GM12865 (cell line): ENCODE measurements at regions not wholly inside any gene's neighbourhood (a gene's known extent, or its start where the extent isn't known, plus 50 kb on each side); places are given as distances from the start of the nearest gene placed in this dataset.

Experiments used
- DNase-seq: peaks from one replicate; pipeline ENCODE4 v3.0.0; 2010; ENCODE audit warnings: low read depth
- H3K4me3 ChIP-seq: 2 replicates; pipeline ENCODE4 v1.5.1; 2011; ENCODE audit warnings: mild to moderate bottlenecking, low read depth, low read length, control low read depth
- TF ChIP-seq, protein P1 (sequence below): IDR thresholded peaks from 2 replicates; pipeline ENCODE4 v1.5.1; 2011; ENCODE audit warnings: low read length, control low read depth, low read depth, inconsistent platforms; ENCODE audit not compliant: insufficient read depth; ENCODE audit errors: missing control alignments

DNA sequence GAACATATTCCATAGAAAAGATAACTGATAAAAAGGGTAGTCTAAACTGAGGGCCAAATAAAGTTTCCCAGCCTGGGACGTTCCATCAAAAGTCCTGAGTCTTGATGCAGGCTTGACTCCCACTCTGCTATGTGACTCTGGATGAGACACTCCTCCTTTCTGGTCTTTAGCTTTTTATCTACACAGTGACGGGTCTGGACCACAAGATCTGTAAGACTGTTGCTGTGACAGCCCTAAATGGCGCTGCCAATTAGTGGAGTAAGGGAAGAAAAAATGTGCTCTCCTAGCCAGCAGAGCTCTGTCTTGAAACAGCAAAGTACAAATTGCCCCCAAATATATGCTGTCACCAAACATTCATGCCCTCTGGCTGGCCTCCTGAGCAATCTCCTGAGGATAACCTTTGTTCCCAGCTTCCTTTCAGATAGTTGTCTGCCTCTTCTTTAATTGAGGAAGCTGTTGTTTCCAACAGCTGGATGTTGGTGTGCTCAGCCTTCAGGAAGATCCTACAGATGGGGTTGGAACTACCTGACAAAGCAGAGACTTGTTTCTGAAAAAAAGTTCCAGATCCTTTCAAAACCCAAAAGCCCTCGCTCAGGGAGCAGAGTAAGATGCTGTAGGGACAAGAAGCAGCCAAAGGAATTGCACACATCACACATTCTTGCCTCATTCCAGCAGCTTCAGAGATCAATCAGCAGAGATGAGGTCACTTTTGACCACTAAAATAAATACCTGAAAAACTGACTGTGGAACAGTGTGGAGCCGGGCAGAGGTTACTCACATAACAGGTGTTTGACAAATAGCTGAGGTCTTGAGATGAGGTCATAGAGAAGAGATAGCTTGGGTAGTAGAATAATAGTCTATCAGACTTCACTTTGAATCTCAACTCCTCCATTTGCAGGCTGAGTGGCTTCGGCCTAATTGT is 383.4 kb upstream of the FGF13 start:
- TF ChIP-seq, protein P1, sequence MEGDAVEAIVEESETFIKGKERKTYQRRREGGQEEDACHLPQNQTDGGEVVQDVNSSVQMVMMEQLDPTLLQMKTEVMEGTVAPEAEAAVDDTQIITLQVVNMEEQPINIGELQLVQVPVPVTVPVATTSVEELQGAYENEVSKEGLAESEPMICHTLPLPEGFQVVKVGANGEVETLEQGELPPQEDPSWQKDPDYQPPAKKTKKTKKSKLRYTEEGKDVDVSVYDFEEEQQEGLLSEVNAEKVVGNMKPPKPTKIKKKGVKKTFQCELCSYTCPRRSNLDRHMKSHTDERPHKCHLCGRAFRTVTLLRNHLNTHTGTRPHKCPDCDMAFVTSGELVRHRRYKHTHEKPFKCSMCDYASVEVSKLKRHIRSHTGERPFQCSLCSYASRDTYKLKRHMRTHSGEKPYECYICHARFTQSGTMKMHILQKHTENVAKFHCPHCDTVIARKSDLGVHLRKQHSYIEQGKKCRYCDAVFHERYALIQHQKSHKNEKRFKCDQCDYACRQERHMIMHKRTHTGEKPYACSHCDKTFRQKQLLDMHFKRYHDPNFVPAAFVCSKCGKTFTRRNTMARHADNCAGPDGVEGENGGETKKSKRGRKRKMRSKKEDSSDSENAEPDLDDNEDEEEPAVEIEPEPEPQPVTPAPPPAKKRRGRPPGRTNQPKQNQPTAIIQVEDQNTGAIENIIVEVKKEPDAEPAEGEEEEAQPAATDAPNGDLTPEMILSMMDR, result no peak
- no peak for DNase-seq
- H3K4me3 ChIP-seq, result no peak overlapping the region

DNA sequence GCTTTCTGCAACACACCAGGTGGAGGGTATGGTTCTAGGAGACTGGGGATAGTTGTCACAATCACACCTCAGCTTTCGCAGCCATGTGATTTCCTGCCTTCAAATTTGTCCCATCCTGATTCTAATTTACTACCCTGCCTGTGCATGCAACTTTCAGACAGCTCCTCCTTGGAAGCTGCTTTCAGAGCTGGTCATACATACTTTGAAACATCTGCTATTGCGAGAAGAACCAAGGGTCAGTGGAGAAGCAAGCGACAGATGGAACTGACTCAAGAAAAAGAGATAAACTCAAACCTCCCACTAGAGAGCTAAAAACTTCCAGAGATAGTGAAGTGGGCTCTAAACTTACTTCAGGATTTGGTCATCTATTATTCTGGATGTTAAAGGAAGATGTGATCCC is 381.7 kb upstream of the FGF13 start:
- no peak overlapping the region for H3K4me3 ChIP-seq
- no peak for DNase-seq
- TF ChIP-seq, protein P1, result no peak

DNA sequence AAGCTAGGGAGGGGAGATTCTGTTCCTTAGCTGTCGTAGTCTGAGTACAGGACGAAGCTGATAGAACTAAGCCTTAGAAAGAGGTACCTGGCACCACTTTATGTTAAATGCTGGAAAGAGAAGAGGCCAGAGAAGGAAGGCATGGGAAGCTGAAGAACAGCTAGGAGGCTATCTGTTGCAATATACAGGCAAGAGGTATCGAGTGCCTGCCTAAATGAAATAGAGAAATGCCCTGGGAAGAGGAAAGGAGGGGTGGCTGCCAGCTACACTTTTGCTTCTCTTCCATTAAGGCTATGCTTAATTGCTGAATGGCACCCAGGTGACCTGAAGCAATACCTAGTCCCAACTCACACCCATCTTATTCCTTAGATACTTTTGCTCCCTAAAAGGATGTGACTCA is 380.4 kb upstream of the FGF13 start:
- no peak for DNase-seq
- TF ChIP-seq, protein P1, result no peak
- no peak overlapping the region for H3K4me3 ChIP-seq

DNA sequence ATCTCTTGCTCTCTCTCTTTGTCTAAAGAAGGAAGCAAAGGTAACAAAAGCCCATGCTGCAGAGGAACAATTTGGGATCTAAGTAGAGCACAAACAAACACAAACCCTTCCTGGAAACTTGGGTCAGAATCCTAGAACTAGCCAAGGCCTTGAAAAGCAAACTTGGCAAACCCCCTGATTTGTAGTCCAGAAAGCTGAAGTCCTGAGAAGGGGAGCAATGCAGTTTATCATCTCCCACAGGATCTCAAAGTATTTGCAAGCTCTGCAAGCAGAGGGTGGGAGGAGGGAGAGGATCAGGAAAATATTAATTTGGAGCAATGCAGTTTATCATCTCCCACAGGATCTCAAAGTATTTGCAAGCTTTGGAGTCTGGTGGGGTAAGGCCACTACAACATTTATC is 379.5 kb upstream of the FGF13 start:
- TF ChIP-seq, protein P1, result no peak
- no peak overlapping the region for H3K4me3 ChIP-seq
- DNase-seq, result no peak

DNA sequence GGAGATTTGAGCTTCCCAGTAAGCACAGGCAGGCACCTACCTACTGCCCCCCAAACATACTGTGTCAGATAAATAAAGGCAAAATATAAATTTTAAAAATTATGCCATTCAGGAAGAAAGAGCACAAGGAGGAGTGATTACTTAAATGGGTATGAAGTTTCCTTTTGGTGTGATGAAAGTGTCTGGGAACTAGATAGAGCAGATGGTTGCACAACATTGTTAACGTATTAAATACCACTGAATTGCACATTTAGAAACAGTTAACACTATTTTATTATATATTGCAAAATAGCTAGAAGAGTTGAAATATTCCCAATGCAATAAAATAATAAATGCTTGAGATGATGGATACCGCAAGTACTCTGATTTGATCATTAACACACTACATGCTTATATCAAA is 374.7 kb upstream of the FGF13 start:
- TF ChIP-seq, protein P1, result no peak
- no peak overlapping the region for H3K4me3 ChIP-seq
- no peak for DNase-seq

DNA sequence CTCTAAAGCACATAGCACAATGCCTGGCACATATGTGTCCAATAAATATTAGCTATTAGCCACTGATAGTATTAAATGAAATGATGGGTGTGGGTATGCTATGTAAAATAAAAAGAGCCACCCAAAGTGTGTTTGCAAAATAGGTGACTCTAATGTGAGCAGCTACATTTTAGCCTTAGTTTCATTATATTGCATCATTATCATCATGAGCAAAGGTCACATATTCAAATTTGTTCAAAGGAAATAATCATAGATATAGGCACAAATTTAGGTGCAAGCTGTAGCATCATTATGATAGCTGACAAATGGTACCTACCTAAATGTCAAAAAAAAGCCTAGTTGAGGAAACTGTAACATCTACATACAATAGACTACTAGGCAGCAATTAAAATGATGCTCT is 373.9 kb upstream of the FGF13 start:
- no peak overlapping the region for H3K4me3 ChIP-seq
- TF ChIP-seq, protein P1, result no peak
- DNase-seq, result no peak

DNA sequence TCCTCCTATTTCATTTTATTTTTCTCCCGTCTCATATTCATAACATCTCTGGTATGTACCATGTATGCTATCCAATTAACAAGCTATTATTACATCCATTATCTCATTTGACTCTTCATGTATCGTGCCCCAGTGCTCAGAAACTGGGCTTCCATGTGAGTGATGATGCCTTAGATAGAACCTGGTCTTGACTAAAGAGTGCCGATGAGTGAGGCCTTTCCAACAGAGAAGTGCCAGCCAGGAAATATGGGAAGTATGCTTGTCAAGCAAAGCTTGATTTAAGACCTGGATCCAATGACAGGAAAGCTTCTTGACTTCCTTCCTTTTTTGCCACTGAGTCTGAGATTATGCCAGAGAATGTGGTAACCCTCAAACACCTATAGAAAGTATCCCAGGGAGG is 371.7 kb upstream of the FGF13 start:
- no peak overlapping the region for H3K4me3 ChIP-seq
- no peak for DNase-seq
- TF ChIP-seq, protein P1, result no peak
